Adrenal gland (tissue), 5 donors: ENCODE measurements at regions not wholly inside any gene's neighbourhood (a gene's known extent, or its start where the extent isn't known, plus 50 kb on each side); places are given as distances from the start of the nearest gene placed in this dataset.

Experiments
- CTCF ChIP-seq, 6 experiments: fragments of 450-650 bp in 4 of 6; fragments of 200-600 bp in 2 of 6; sonication (generic) in 1 of 6; IDR thresholded peaks; 1 replicate in 5 of 6; 2 replicates in 1 of 6; pipeline versions ENCODE4 v1.5.1 to v1.8.0; 2016 to 2021; ENCODE audit warnings: antibody characterized with exemption in 6 of 6, mild to moderate bottlenecking in 2 of 6, moderate library complexity in 1 of 6
- POLR2A ChIP-seq, 2 donors: fragments of 450-650 bp; IDR thresholded peaks; one replicate each; pipeline ENCODE4 v1.6.1; 2017; ENCODE audit warnings: antibody characterized with exemption in 2 of 2, mild to moderate bottlenecking in 2 of 2, moderate library complexity in 1 of 2
- donor health status: DM: no; HTN: no; CAD: no.

GRCh38 chr16:86377251-86378022 lies 132.9 kb upstream of the FOXF1 start:
- no peak for TF ChIP-seq POLR2A (IDR thresholded peaks at IDR 0.05)
- TF ChIP-seq CTCF (IDR thresholded peaks at IDR 0.05), result no peak
